Common myeloid progenitor, CD34-positive (primary cell): ENCODE measurements at regions not wholly inside any gene's neighbourhood (a gene's known extent, or its start where the extent isn't known, plus 50 kb on each side); places are given as distances from the start of the nearest gene placed in this dataset.

Source experiments
- CTCF ChIA-PET: fragments of 350-600 bp; sonication (Branson Sonifier 250); formaldehyde crosslinking; loops from one replicate; lab custom pipeline; 2021; ENCODE audit warnings: antibody characterized with exemption; lab: Charles Lee
- POLR2A ChIA-PET: fragments of 350-600 bp; sonication (Branson Sonifier 250); formaldehyde crosslinking; loops from one replicate; lab custom pipeline; 2021; ENCODE audit warnings: antibody characterized with exemption; lab: Charles Lee
- DNase-seq, 3 donors: peaks; one replicate each; pipeline versions ENCODE4 v3.0.0 to v3.0.0-alpha.2; 2013
- H3K27ac ChIP-seq, 2 experiments: 1 replicate in 1 of 2; 2 replicates in 1 of 2; pipeline ENCODE4 v1.7.0; 2013; ENCODE audit warnings: inconsistent platforms in 2 of 2, low read length in 2 of 2, mild to moderate bottlenecking in 2 of 2, low read depth in 1 of 2, moderate library complexity in 1 of 2; ENCODE audit not compliant: severe bottlenecking in 2 of 2, insufficient read depth in 1 of 2, poor library complexity in 1 of 2
- H3K27me3 ChIP-seq, 5 experiments: replicated peaks in 2 of 5; 1 replicate in 3 of 5; 2 replicates in 2 of 5; pipeline versions ENCODE4 v1.6.1 to v1.7.0; 2013; ENCODE audit warnings: low read length in 4 of 5, mild to moderate bottlenecking in 2 of 5, moderate library complexity in 2 of 5, inconsistent platforms in 1 of 5; ENCODE audit not compliant: insufficient read depth in 5 of 5, control insufficient read depth in 4 of 5
- H3K36me3 ChIP-seq, 4 experiments: 1 replicate in 2 of 4; 2 replicates in 2 of 4; pipeline versions ENCODE4 v1.6.1 to v1.7.0; 2013; ENCODE audit warnings: low read length in 3 of 4, control low read depth in 1 of 4, mild to moderate bottlenecking in 1 of 4; ENCODE audit not compliant: control insufficient read depth in 4 of 4, insufficient read depth in 4 of 4
- H3K4me1 ChIP-seq, 4 experiments: 1 replicate in 3 of 4; 2 replicates in 1 of 4; pipeline versions ENCODE4 v1.6.1 to v1.7.1; 2013; ENCODE audit warnings: low read length in 3 of 4, mild to moderate bottlenecking in 3 of 4, control low read depth in 1 of 4, inconsistent platforms in 1 of 4, moderate library complexity in 1 of 4; ENCODE audit not compliant: control insufficient read depth in 4 of 4, insufficient read depth in 4 of 4; ENCODE audit errors: control extremely low read depth in 1 of 4
- H3K4me3 ChIP-seq, 7 experiments: 1 replicate in 4 of 7; 2 replicates in 3 of 7; pipeline versions ENCODE4 v1.5.1 to v1.7.0; 2013; ENCODE audit warnings: mild to moderate bottlenecking in 7 of 7, low read length in 6 of 7, moderate library complexity in 6 of 7, inconsistent platforms in 2 of 7, low read depth in 2 of 7, control low read depth in 1 of 7; ENCODE audit not compliant: insufficient read depth in 4 of 7, control insufficient read depth in 1 of 7; ENCODE audit errors: extremely low read depth in 1 of 7
- H3K9me3 ChIP-seq, 5 experiments: 1 replicate in 4 of 5; 2 replicates in 1 of 5; pipeline versions ENCODE4 v1.6.1 to v1.7.1; 2013; ENCODE audit warnings: low read length in 4 of 5, mild to moderate bottlenecking in 2 of 5, inconsistent platforms in 1 of 5, low read depth in 1 of 5, moderate library complexity in 1 of 5; ENCODE audit not compliant: control insufficient read depth in 4 of 5, insufficient read depth in 2 of 5; ENCODE audit errors: control extremely low read depth in 1 of 5
- WGBS: methylation state at CpG from one replicate; pipeline ENCODE4 v1.1.5; 2013; ENCODE audit not compliant: insufficient coverage; 5-methylcytosine and 5-hydroxymethylcytosine counted together

DNA sequence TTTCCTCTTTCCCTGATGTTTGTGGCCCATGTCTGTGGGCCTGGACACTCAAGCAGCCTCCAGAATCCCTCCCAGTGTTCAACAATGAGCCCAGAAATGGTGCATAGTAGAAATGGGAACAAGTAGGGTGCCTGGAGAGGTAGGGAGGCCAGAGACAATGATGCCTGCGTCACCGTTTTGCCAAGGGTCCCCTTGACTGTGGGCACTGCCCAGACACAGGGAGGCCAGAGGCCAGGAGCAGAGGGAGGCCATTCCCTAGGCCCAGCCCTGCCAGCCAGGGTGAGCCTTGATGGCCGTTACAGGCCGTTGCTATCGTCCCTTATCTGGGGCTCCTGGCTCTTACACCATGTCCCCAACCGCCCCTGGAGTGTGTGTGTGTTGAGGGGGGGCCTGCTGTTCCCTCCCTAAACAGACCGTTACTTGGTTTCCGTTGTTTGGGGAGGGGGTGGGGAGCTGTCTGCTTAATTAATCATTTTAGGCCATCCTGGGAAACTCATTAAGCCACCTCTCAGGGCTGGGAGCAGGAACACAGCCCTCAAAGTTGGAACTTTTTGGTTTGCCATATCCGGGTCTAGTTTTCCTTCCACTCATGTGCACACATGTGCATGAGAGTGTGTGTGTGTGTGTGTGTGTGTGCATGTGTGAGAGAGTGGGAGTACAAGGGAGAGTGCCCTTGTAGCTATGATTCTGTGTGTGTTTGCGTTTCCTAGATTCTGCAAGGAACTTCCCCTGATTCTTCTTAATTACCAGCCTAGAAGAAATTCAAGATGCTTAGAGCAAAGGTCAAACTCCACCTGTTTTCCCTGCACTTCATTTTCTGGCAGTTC lies 135.2 kb upstream of the HAAO start:
- Histone ChIP-seq H3K4me3 (peak overlapping the region in 3 of 7 experiments; percentile 0 to 19 (median 10)), H3K4me1 (peaks cover 20 to 97% (median 90%) of the 10 kb centered on the region in 4 experiments), H3K27ac (peak overlapping the region; percentile 91 to 93), H3K9me3 (no peaks in the 10 kb centered on the region), H3K36me3 (no peaks in the 10 kb centered on the region), H3K27me3 (no peaks in the 10 kb centered on the region)
- WGBS = 0% methylated on average over 2 of the region's 10 CpGs
- peak; percentile 69 to 92 (median 87) for DNase-seq
- CTCF ChIA-PET = interaction anchor here (0.7 to 13.7 kb wide), 22 partner anchors 11 to 589 kb away, joined by 3 to 180 read pairs (median 4); no protein-coding TSS in a partner anchor
- POLR2A ChIA-PET = interaction anchor here (0.7 to 3.4 kb wide), 9 partner anchors 18 to 300 kb away, joined by 3 to 20 read pairs (median 4); no protein-coding TSS in a partner anchor

GRCh38 chr2:42926434-42927333 lies 134.3 kb upstream of the HAAO start:
- ChIA-PET POLR2A (interaction anchor here (0.6 to 3.4 kb wide), 7 partner anchors 9 to 301 kb away, joined by 3 to 20 read pairs (median 4); no protein-coding TSS in a partner anchor), CTCF (interaction anchor here (0.6 to 13.7 kb wide), 17 partner anchors 7 to 590 kb away, joined by 3 to 180 read pairs (median 5); no protein-coding TSS in a partner anchor)
- 76% methylated on average over 22 of the region's 26 CpGs for WGBS
- H3K4me1 ChIP-seq = peaks cover 20 to 95% (median 82%) of the 10 kb centered on the region in 4 experiments
- DNase-seq = peak in 1 of 3 donors; percentile 32
- H3K9me3 ChIP-seq = no peaks in the 10 kb centered on the region
- H3K27me3 ChIP-seq = no peaks in the 10 kb centered on the region
- H3K4me3 ChIP-seq = no peak overlapping the region
- H3K27ac ChIP-seq = peak overlapping the region; percentile 91 to 93
- no peaks in the 10 kb centered on the region for H3K36me3 ChIP-seq

GRCh38 chr2:42925742-42926433 lies 133.5 kb upstream of the HAAO start:
- DNase-seq = no peak
- ChIA-PET CTCF (interaction anchor here (0.6 to 13.7 kb wide), 11 partner anchors 8 to 591 kb away, joined by 3 to 180 read pairs (median 4); no protein-coding TSS in a partner anchor), POLR2A (interaction anchor here (0.5 to 0.6 kb wide), 2 partner anchors 10 to 45 kb away, joined by 3 read pairs; no protein-coding TSS in a partner anchor)
- Histone ChIP-seq H3K27me3 (no peaks in the 10 kb centered on the region), H3K9me3 (no peaks in the 10 kb centered on the region), H3K4me1 (peaks cover 20 to 93% (median 76%) of the 10 kb centered on the region in 4 experiments), H3K36me3 (no peaks in the 10 kb centered on the region), H3K27ac (peak overlapping the region; percentile 91 to 93), H3K4me3 (no peak overlapping the region)
- WGBS = 77% methylated on average over 12 of the region's 12 CpGs

DNA sequence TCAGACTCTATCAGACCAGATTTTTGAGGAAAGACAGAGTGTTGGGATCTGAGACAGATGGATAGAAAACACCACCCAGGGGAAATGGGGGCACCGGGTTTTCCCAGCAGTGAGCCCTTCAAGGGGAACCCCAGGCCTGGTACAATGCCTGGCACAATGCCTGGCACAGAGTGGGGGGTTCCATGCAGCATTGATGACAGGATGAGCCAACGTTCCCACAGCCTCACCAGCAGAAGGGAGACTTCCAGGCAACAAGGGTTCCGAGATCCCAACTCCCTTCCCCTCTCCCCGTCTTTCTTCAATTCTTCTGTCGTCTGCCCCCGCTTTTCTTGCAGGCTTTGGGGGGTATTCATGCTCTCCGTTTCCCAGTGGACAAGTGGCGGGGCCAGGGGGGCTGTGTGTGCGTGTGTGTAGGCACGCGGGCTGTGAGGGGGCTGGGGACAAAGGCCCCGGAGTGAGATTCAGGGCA lies 132.1 kb upstream of the HAAO start:
- Histone ChIP-seq H3K4me1 (peaks cover 13 to 85% (median 66%) of the 10 kb centered on the region in 4 experiments), H3K27me3 (no peaks in the 10 kb centered on the region), H3K36me3 (no peaks in the 10 kb centered on the region), H3K27ac (peak overlapping the region; percentile 91 to 93), H3K9me3 (no peaks in the 10 kb centered on the region), H3K4me3 (no peak overlapping the region)
- ChIA-PET POLR2A (no interaction called here), CTCF (interaction anchor here (1.0 to 2.8 kb wide), 8 partner anchors 10 to 97 kb away, joined by 4 to 11 read pairs (median 4); no protein-coding TSS in a partner anchor)
- WGBS = 40% methylated on average over 6 of the region's 12 CpGs
- DNase-seq = peak in 2 of 3 donors; percentile 40 to 49

DNA sequence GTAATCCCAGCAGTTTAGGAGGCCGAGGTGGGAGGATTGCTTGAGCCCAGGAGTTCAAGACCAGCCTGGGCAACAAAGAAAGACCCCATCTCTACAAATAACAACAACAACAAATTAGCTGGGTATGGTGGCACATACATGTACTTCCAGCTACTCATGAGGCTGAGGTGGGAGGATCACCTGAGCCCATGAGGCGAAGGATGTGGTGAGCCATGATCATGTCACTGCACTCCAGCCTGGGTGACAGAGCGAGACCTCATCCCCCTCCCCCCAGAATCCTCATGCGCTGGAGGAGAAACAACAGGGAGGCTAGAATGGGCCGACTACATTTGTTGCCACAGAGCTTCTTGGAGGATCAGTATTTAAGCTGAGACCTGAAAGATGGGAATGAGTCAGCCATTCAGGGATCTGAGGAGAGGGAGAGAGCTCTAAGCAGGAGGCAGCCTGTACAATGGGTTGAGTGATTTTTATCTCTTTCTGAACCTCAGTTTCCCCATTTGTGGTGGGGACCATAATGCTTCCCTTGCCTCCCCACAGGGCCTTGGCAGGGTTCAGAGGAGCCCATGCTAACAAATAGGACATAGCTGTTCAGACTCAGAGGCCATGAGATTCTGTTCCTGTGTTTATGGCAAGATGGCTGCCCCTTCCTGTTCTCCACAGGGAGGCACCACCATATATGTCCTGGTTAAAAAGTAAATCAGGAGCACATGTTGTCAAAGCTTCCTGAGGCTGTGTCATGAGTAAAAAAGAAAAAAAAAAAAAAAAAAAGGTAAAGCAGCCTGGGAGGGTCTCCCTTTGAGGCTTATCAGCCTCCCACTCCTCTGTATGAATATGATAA lies 131.4 kb upstream of the HAAO start:
- no peaks in the 10 kb centered on the region for H3K9me3 ChIP-seq
- no peak for DNase-seq
- whole genome bisulfite sequencing = 100% methylated on average over 1 of the region's 5 CpGs
- H3K36me3 ChIP-seq = no peaks in the 10 kb centered on the region
- peaks cover 10 to 85% (median 60%) of the 10 kb centered on the region in 4 experiments for H3K4me1 ChIP-seq
- POLR2A ChIA-PET = no interaction called here
- H3K27me3 ChIP-seq = no peaks in the 10 kb centered on the region
- peak overlapping the region in 1 of 2 experiments; percentile 91 for H3K27ac ChIP-seq
- CTCF ChIA-PET = interaction anchor here (1.0 to 1.9 kb wide), 8 partner anchors 7 to 96 kb away, joined by 3 to 6 read pairs (median 4); no protein-coding TSS in a partner anchor
- H3K4me3 ChIP-seq = no peak overlapping the region
